Embryonic facial prominence (tissue), 1 donor: ENCODE measurements at regions not wholly inside any gene's neighbourhood (a gene's known extent, or its start where the extent isn't known, plus 50 kb on each side); places are given as distances from the start of the nearest gene placed in this dataset.
"Not testable (repeated sequence)": the region's sequence is repeated elsewhere in the genome, so short reads cannot be mapped to it uniquely, and the experiment has no call there.

Experiments used
- DNase-seq: peaks from one replicate; pipeline ENCODE4 v3.0.0-alpha.2; 2016; ENCODE audit errors: extremely low spot score

DNA sequence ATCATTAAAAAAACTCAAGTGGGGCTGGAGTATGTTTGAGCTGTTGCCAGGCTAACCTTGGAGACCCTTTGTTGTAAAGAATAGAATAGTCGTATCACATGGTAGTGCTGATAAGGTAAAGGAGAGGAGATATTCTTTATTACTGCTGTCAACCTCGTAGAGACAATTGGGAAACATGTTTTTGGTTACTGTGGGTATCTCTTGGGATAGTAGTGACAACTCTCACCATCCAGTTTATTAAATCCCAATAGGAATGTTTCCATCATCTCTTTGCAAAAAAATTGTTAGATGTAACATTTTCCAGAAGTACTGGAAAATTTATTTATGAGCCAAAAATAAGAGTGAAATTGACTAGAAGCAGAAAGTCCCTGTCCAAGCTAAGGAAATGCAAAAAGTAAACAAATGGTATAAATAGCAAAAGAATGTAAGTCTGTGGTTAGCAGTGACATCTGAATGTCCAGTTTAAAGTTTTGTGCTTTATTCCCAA is 829.3 kb upstream of the CITED2 start:
- no peak for DNase-seq

- no peak for DNase-seq
These were observed 828.6 kb upstream of the CITED2 start for GRCh38 chr6:140202964-140203515.

DNA sequence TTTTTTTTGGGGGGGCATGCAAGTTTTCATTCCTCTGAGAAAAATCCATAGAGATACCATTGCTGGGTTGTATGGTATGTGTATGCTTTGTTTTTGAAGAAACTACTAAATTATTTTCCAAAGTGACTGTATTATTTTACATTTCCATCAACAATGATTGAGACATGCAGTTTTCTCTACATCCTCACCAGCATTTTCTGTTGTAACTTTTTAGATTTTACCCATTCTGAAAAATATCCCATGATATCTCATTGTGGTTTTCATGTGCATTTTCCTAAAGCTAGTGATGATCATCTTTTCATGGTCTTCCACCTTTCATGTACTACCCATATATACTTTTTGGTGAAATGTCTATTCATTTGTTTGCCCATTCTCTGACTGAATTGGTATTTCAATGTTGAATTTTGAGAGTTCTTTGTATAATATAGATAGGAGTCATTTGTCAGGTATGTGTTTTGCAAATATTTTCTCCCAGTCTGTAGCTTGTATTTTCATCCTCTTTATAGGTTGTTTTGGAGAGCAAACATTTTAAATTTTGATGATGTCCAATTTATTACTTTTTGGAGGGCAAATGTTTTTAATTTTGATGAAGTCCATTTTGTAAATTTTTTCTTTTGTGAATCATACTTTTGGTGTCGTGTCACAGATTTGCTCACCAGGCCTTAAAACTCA is 827.5 kb upstream of the CITED2 start:
- no peak for DNase-seq

DNA sequence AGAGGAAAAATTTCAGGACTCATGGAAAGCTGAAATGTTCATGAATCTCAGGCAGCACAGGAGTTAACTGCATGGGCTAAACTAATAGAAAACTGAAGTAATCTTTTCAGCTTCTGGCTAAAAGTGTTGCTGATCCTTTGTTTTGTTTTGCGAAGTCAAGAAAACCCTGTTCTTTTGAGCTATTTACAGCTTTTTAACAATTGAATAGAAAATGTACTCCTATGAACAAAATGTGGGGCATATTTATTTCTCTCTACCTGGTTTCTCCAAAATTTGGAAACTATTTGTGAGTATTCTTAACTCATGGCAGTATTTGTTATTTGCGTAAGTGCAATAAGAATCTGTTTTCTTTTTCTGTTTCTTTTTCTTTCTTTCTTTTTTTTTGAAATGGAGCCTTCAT is 818.8 kb upstream of the CITED2 start:
- DNase-seq: no peak

- DNase-seq: no peak
These were observed 817.6 kb upstream of the CITED2 start for GRCh38 chr6:140192018-140192417.

- not testable (repeated sequence) for DNase-seq
These were observed 814.8 kb upstream of the CITED2 start for GRCh38 chr6:140189263-140189662.

DNA sequence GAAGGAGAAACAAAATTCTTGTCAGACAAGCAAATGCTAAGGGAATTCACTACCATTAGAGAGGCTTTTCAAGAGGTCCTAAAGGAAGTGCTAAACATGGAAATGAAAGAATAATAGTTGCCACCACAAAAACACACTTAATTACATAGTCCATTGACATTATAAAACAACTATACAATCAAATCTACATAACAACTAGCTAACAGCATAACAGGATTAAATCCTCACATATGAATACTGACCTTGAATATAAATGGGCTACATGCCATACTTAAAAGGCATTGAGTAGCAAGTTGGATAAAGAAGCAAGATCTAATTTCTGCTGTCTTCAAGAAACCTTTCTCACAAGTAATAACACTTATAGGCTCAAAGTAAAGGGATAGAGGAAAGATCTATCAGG is 811.5 kb upstream of the CITED2 start:
- no peak for DNase-seq

DNA sequence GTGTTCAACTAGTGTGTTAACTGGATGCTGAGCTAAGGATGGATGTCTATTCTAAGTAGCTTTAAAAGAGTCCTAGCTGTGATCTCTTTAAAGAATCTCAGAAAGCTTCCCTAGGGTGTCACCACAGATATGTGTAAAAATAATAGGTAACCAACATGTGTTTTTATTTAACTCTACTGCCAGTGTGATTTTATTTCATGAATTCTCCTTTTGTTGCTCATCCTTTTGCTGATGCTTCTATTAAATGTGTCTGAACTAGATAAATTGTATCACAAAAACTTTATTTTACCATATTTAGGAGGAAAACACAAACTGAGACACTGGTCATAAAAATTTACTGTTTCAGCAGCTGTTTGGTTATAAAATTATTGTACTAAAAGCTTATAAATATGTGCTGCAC is 809.4 kb upstream of the CITED2 start:
- no peak for DNase-seq

DNA sequence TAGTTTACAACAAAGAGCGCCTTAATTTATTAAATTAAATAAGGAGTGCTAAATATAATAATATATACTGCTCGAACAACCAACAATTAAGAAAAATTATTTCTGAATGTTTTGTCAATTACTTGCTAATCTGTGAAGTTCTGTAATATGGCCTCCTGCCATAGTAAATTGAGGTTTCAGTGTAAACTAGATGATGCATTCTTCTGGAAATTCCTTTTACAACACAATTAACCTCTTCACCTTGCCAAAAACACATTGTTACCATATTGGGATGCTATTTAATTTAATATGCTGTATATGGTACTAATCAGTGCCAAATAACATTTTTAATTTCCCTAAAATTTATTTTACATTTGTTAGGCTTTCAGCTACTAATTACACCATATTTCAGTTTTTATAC is 808.4 kb upstream of the CITED2 start:
- DNase-seq: no peak

DNA sequence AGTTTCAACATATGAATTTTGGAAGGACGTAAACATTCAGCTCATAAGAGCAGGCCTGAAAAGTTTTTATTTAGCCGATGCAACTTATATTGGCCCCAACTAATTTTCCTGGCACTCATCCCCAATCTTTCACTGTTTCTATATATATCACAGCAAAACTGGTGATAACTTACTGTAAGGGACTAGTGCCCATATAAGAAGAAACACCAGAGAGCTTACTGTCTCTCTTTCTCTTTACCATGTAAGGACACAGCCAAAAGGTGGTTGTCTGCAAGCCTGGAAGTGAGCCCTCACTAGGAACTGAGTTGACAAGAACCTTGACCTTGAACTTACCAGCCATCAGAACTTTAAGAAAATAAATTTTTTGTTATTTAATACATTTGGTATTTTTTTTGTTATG is 807.4 kb upstream of the CITED2 start:
- no peak for DNase-seq

- no peak for DNase-seq
These were observed 805.9 kb upstream of the CITED2 start for GRCh38 chr6:140180306-140180705.

DNA sequence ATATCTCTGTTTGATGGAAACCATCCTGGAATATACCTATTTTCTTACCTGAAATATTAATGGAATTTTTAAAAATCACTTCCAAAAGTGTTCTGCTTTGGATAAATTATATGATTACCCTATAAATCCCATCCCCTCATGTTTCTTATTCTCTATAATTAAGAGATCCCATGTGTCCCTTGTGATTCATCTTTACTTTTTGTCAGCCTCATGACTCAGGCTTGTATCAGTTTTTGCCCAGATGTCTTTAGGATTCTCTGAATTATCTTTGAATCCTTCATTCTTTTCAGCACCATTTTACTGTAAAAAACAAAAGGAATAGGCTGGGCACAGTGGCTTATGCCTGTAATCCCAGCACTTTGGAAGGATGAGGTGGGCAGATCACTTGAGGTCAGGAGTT is 804.5 kb upstream of the CITED2 start:
- no peak for DNase-seq

- no peak for DNase-seq
These were observed 804.1 kb upstream of the CITED2 start for GRCh38 chr6:140178520-140178919.

GRCh38 chr6:140176306-140176705 is 801.9 kb upstream of the CITED2 start:
- no peak for DNase-seq

- DNase-seq: no peak
These were observed 801.0 kb upstream of the CITED2 start for GRCh38 chr6:140175486-140175885.

- no peak for DNase-seq
These were observed 800.1 kb upstream of the CITED2 start for GRCh38 chr6:140174524-140174923.

GRCh38 chr6:140168365-140168764 is 793.9 kb upstream of the CITED2 start:
- no peak for DNase-seq

DNA sequence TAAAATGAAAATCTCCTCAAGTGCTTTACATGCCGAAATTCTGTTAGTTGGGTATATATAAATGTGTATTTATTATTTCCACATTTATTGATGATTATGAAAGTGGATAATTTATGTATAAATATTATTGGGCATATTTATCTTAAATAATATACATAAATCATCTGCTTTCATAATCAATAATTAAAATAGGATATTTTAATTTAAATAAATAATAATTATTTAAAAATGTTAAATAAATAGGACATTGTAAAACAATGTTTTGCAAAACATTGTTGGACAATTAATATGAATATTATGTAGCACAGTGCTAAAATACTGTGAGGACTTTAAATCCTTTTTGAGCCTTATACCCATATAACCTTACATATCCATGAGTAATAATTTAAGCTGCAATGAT is 786.5 kb upstream of the CITED2 start:
- DNase-seq: no peak

DNA sequence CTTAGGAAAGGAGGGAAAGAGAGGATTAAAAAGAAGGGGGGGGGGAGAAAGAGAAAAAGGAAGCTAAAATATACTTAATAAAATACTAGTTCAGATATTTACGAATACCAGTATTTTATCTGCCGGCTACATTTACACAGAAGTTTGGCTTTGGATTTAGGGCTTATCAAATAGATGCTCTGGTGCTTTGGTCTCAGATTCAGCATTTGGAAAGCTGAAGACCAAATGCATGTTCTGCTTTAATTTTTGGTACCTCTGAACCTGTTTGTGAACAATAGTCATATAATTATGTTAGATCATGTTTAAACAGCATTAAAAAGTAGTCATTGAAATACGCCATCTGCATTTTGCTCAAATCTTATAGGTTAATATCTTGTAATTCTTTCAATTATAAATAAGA is 786.0 kb upstream of the CITED2 start:
- no peak for DNase-seq

- no peak for DNase-seq
These were observed 781.7 kb upstream of the CITED2 start for GRCh38 chr6:140156131-140156530.

DNA sequence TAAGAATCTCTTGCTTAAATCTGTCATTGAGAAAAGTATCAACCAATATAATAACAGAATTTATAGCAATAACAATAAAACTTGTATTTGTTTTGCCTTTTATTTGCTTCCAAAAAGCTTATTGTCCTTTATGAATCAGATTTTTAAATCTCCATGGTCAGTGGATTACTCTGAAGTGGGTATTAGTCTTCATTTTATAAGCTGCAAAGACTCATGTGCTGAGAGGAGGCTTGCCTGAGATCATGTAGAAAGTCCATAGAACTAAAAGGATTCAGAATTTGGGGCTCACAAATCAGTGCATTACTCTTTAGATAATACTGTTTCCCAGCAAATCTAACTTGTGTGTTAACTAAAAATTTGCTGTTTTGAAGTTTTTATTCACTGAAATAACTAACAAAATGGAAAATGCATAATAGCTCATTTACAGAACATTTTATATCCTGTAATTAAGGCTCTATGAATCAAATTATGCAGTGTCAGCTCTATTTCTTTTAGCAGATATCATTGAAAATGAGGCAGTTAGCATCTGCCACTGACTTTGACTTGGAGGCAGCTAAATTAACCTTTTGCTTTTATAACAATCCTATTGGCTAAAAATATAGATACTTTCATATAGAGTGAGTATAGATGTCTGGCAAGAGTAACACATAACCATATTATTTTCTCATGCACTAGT is 781.1 kb upstream of the CITED2 start:
- no peak for DNase-seq

DNA sequence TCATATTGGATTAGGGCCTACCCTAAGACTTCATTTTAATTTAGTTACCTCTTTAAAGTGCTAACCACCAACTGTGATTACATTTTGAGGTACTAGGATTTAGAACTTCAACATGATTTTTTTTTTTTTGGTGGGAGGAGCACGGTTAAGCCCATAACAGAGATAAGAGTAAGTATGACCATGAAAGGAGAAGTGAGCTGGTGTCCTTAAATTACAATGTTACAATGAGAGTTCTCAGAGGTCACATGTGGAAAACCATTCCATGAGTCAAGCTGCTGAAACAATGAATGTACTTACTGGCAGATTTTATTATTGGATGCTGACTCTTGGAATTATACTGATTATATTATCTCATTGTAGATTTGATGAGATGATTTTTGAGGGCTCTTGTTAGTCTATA is 779.3 kb upstream of the CITED2 start:
- DNase-seq: no peak
